ENCODE measurements at regions not wholly inside any gene's neighbourhood (a gene's known extent, or its start where the extent isn't known, plus 50 kb on each side); places are given as distances from the start of the nearest gene placed in this dataset.

DNA sequence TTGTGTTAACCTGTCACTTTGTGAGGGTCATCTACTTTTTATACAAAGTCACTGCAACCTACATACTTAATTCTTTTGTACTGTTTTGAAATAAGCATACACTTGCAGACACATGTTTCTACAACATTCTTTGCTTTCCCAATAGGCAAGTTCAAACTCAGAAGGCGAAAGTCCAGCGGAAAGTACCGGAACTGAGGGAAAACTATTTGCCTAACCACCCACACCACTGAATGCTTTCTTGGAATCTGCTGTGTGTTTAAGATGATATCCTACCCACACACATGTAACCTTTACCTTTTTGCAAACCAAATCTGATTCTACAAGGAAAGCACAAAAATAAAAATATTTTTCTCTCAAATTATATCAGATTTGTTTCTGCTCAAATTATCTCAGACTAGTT is 139.4 kb upstream of the AGR3 start:
- TF ChIP-seq POLR2A (IDR thresholded peaks at IDR 0.05), result no peak
- TF ChIP-seq, protein P1, sequence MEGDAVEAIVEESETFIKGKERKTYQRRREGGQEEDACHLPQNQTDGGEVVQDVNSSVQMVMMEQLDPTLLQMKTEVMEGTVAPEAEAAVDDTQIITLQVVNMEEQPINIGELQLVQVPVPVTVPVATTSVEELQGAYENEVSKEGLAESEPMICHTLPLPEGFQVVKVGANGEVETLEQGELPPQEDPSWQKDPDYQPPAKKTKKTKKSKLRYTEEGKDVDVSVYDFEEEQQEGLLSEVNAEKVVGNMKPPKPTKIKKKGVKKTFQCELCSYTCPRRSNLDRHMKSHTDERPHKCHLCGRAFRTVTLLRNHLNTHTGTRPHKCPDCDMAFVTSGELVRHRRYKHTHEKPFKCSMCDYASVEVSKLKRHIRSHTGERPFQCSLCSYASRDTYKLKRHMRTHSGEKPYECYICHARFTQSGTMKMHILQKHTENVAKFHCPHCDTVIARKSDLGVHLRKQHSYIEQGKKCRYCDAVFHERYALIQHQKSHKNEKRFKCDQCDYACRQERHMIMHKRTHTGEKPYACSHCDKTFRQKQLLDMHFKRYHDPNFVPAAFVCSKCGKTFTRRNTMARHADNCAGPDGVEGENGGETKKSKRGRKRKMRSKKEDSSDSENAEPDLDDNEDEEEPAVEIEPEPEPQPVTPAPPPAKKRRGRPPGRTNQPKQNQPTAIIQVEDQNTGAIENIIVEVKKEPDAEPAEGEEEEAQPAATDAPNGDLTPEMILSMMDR (IDR thresholded peaks at IDR 0.05), result no peak

Measured in uterus (tissue), 2 donors.